ENCODE measurements at regions not wholly inside any gene's neighbourhood (a gene's known extent, or its start where the extent isn't known, plus 50 kb on each side); places are given as distances from the start of the nearest gene placed in this dataset.

GRCh38 chr14:84988357-84988756, 541.6 kb upstream of the FLRT2 start:
- H3K9me3 ChIP-seq (replicated peaks; ENCODE audit: control insufficient read depth, insufficient read depth, low read length), result no peaks in the 10 kb centered on the region
- POLR2A ChIA-PET, result no interaction called here
- dilution Hi-C loops (cut with MboI; ENCODE audit: extremely low pct_ligation_motif_present, low sequenced_read_pairs) (no loop called here), intact Hi-C loops (cut with micrococcal nuclease) (no loop called here)
- no peaks in the 10 kb centered on the region for H3K79me2 ChIP-seq (ENCODE audit: control insufficient read depth, insufficient read depth, low read length)
- FAIRE-seq (no peak), DNase-seq (ENCODE audit: low read depth, low spot score) (no peak)
- no peaks in the 10 kb centered on the region for H3K9me1 ChIP-seq (replicated peaks; ENCODE audit: control insufficient read depth, extremely low read depth, insufficient read depth, low read length)
- CTCF ChIA-PET, result no interaction called here
- no peak overlapping the region for H3K4me2 ChIP-seq (ENCODE audit: insufficient read depth, low read length)
- H3K27me3 ChIP-seq (ENCODE audit: control insufficient read depth in 2 of 2, insufficient read depth in 2 of 2, low read length in 2 of 2), result no peaks in the 10 kb centered on the region
- H3K27ac ChIP-seq (ENCODE audit: insufficient read depth, low read depth, low read length), result no peak overlapping the region
- H3K9ac ChIP-seq (replicated peaks; ENCODE audit: extremely low read depth, insufficient read depth, low read length), result no peak overlapping the region
- TF ChIP-seq MYC (IDR thresholded peaks at IDR 0.05; ENCODE audit: low read depth, low read length), result no peak
- no peak for TF ChIP-seq GATA2 (IDR thresholded peaks at IDR 0.05; ENCODE audit: insufficient read depth, insufficient read length, low read depth, low read length)
- no peak for TF ChIP-seq POLR2A (IDR thresholded peaks at IDR 0.05; ENCODE audit: low read depth, low read length)
- TF ChIP-seq FOS (IDR thresholded peaks at IDR 0.05; ENCODE audit: borderline replicate concordance, insufficient read depth, low read length), result no peak
- TF ChIP-seq POLR2AphosphoS5 (IDR thresholded peaks at IDR 0.05; ENCODE audit: insufficient read depth, low read depth, low read length), result no peak
- no peak for TF ChIP-seq JUN (IDR thresholded peaks at IDR 0.05; ENCODE audit: borderline replicate concordance, insufficient read depth, insufficient read length, low read depth)
- TF ChIP-seq, protein P1, sequence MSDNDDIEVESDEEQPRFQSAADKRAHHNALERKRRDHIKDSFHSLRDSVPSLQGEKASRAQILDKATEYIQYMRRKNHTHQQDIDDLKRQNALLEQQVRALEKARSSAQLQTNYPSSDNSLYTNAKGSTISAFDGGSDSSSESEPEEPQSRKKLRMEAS (IDR thresholded peaks at IDR 0.05; ENCODE audit: insufficient read depth, insufficient read length), result no peak
- TF ChIP-seq EZH2 (IDR thresholded peaks at IDR 0.05; ENCODE audit: borderline replicate concordance, low read depth, low read length, severe bottlenecking), result no peak
- no peak for TF ChIP-seq CTCF (IDR thresholded peaks at IDR 0.05; ENCODE audit: extremely low read depth in 1 of 2, insufficient read depth in 1 of 2, low read depth in 1 of 2, low read length in 2 of 2)
- no peaks in the 10 kb centered on the region for H3K4me1 ChIP-seq (ENCODE audit: control insufficient read depth, extremely low read depth, insufficient read depth, low read length)
- H3K36me3 ChIP-seq (ENCODE audit: control insufficient read depth in 2 of 2, extremely low read depth in 1 of 2, insufficient read depth in 2 of 2, low read length in 2 of 2), result no peaks in the 10 kb centered on the region
- no peak overlapping the region for H3K4me3 ChIP-seq (replicated peaks in 1 of 3; ENCODE audit: insufficient read depth in 1 of 3, low read depth in 1 of 3, low read length in 3 of 3)
- no TSS peak for BruUV-seq (replicated peaks)
- H2AFZ ChIP-seq (ENCODE audit: low read depth, low read length), result no peak overlapping the region
- H4K20me1 ChIP-seq (replicated peaks; ENCODE audit: control insufficient read depth, extremely low read depth, insufficient read depth, low read length), result no peaks in the 10 kb centered on the region
